CD4-positive, alpha-beta memory T cell (primary cell): ENCODE measurements at regions not wholly inside any gene's neighbourhood (a gene's known extent, or its start where the extent isn't known, plus 50 kb on each side); places are given as distances from the start of the nearest gene placed in this dataset.

Experiments
- CTCF ChIA-PET: fragments of 350-600 bp; sonication (Branson Sonifier 250); formaldehyde crosslinking; loops from one replicate; lab custom pipeline; 2021; ENCODE audit warnings: inconsistent platforms; ENCODE audit not compliant: partially characterized antibody; lab: Charles Lee
- POLR2A ChIA-PET: fragments of 350-600 bp; sonication (Branson Sonifier 250); formaldehyde crosslinking; loops from one replicate; lab custom pipeline; 2021; ENCODE audit not compliant: partially characterized antibody; lab: Charles Lee
- DNase-seq, 5 donors: peaks; one replicate each; pipeline versions ENCODE4 v3.0.0 to v3.0.0-alpha.2; 2020 to 2022; ENCODE audit warnings: mixed read lengths in 1 of 5
- H3K27ac ChIP-seq: one replicate; pipeline ENCODE4 v1.7.0; 2013; ENCODE audit warnings: low read depth, low read length
- H3K27me3 ChIP-seq: 2 replicates; pipeline ENCODE4 v1.7.0; 2013; ENCODE audit warnings: mild to moderate bottlenecking, low read length, moderate library complexity; ENCODE audit not compliant: insufficient read depth
- H3K36me3 ChIP-seq: 2 replicates; pipeline ENCODE4 v1.7.0; 2013; ENCODE audit warnings: mild to moderate bottlenecking, low read length, moderate library complexity; ENCODE audit not compliant: insufficient read depth
- H3K4me1 ChIP-seq: 2 replicates; pipeline ENCODE4 v1.7.0; 2013; ENCODE audit warnings: mild to moderate bottlenecking, low read length, moderate library complexity; ENCODE audit not compliant: insufficient read depth
- H3K4me3 ChIP-seq, 2 donors: one replicate each; pipeline ENCODE4 v1.7.0; 2013; ENCODE audit warnings: low read length in 2 of 2, mild to moderate bottlenecking in 1 of 2
- H3K9me3 ChIP-seq, 2 donors: one replicate each; pipeline ENCODE4 v1.7.0; 2013; ENCODE audit warnings: low read length in 2 of 2, control low read depth in 1 of 2; ENCODE audit not compliant: control insufficient read depth in 1 of 2
- H3K27ac Mint-ChIP-seq, 7 donors: one replicate each; pipeline ENCODE4 v1.8.0; 2020 to 2021; ENCODE audit warnings: mixed read lengths in 7 of 7, mild to moderate bottlenecking in 6 of 7, inconsistent platforms in 3 of 7, moderate library complexity in 3 of 7
- H3K27me3 Mint-ChIP-seq, 2 donors: one replicate each; pipeline ENCODE4 v1.8.0; 2020 to 2021; ENCODE audit warnings: mixed read lengths in 2 of 2
- H3K36me3 Mint-ChIP-seq, 2 donors: one replicate each; pipeline ENCODE4 v1.8.0; 2020 to 2021; ENCODE audit warnings: mixed read lengths in 2 of 2, inconsistent platforms in 1 of 2, mild to moderate bottlenecking in 1 of 2
- H3K4me1 Mint-ChIP-seq, 4 donors: one replicate each; pipeline ENCODE4 v1.8.0; 2020 to 2021; ENCODE audit warnings: mixed read lengths in 4 of 4, mild to moderate bottlenecking in 1 of 4
- H3K4me3 Mint-ChIP-seq, 8 donors: one replicate each; pipeline ENCODE4 v1.8.0; 2020 to 2021; ENCODE audit warnings: mixed read lengths in 8 of 8, mild to moderate bottlenecking in 7 of 8, moderate library complexity in 6 of 8, inconsistent platforms in 3 of 8
- H3K9me3 Mint-ChIP-seq, 8 donors: one replicate each; pipeline ENCODE4 v1.8.0; 2020 to 2021; ENCODE audit warnings: mixed read lengths in 8 of 8, mild to moderate bottlenecking in 5 of 8, inconsistent platforms in 3 of 8, moderate library complexity in 1 of 8
- intact Hi-C: fragments of 100-400 bp; cut with micrococcal nuclease; formaldehyde crosslinking; loops from one replicate; pipeline ENCODE4 v1.15.1; 2023

- Histone ChIP-seq H3K36me3 (no peaks in the 10 kb centered on the region), H3K9me3 (no peaks in the 10 kb centered on the region), H3K27ac (no peak overlapping the region), H3K27me3 (no peaks in the 10 kb centered on the region), H3K4me1 (no peaks in the 10 kb centered on the region), H3K4me3 (no peak overlapping the region)
- peaks cover 0 to 2% of the 10 kb centered on the region in 2 donors for H3K27me3 Mint-ChIP-seq
- ChIA-PET POLR2A (no interaction called here), CTCF (no interaction called here)
- no peaks in the 10 kb centered on the region for H3K36me3 Mint-ChIP-seq
- H3K27ac Mint-ChIP-seq, result no peak overlapping the region
- intact Hi-C loops, result no loop called here
- no peaks in the 10 kb centered on the region for H3K4me1 Mint-ChIP-seq
- no peak overlapping the region for H3K4me3 Mint-ChIP-seq
- peaks cover 0 to 8% (median 1%) of the 10 kb centered on the region in 8 donors for H3K9me3 Mint-ChIP-seq
- DNase-seq, result no peak
Measured at GRCh38 chr4:155010376-155010775, 198.1 kb upstream of the NPY2R start.

DNA sequence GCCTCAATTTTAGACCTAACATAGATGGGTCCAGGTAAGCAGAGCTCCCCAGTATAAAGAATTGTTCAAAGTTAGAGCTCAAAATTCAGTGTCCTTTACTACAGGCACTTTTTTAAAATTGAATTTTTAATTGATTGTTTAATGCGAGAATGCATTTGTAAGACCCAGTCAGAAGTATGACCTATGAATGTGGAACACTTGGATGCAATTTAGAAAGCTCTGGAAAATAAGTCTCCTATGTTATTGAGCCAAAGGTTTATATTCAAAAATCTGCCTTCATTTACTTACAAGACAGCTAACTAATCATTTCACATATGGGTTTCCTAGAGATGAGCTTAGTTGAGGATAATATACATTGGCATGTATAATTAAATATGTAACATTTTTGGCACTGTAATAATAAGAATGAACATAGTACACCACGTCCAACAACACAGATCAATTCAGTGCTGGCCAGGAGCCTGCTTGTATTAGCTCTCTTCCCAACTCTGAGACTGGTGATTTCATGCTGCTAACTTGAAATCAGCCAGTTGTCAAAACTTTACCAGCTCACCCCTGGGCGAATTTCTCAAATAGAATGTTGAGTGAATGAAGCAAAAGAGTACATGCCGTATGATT lies 197.2 kb upstream of the NPY2R start:
- POLR2A ChIA-PET, result no interaction called here

DNA sequence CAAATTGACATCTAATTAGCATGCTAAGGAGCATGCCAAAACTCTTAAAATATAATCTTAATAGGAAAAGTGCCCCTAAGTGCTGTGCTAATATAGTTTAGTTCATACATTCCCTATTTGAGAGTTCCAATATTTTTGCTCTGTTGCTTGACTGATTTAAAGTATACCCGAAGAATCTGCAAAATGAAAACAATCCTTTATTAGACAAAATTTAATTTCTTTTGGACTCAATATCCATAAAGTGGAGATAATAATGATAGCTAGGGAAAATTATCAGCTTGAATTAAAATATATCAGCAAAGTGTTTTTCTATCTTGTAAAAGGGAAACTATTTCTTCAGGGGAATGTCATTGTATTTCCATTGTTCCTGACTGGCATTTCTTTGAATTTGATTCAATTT lies 196.0 kb upstream of the NPY2R start:
- Histone ChIP-seq H3K4me1 (no peaks in the 10 kb centered on the region), H3K4me3 (no peak overlapping the region), H3K36me3 (no peaks in the 10 kb centered on the region), H3K9me3 (no peaks in the 10 kb centered on the region), H3K27me3 (no peaks in the 10 kb centered on the region), H3K27ac (no peak overlapping the region)
- no peak for DNase-seq
- H3K4me1 Mint-ChIP-seq, result no peaks in the 10 kb centered on the region
- POLR2A ChIA-PET, result no interaction called here
- no peaks in the 10 kb centered on the region for H3K36me3 Mint-ChIP-seq
- intact Hi-C loops, result no loop called here
- peaks cover 0 to 8% (median 1%) of the 10 kb centered on the region in 8 donors for H3K9me3 Mint-ChIP-seq
- H3K4me3 Mint-ChIP-seq, result no peak overlapping the region
- H3K27me3 Mint-ChIP-seq, result peaks cover 0 to 2% of the 10 kb centered on the region in 2 donors
- no peak overlapping the region for H3K27ac Mint-ChIP-seq
- CTCF ChIA-PET, result no interaction called here

More for the DNA sequence above, 197.2 kb upstream of the NPY2R start:
- no peak overlapping the region for H3K4me3 Mint-ChIP-seq
- H3K27me3 Mint-ChIP-seq, result peaks cover 0 to 2% of the 10 kb centered on the region in 2 donors
- no peaks in the 10 kb centered on the region for H3K36me3 ChIP-seq
- no peak overlapping the region for H3K4me3 ChIP-seq
- peaks cover 0 to 8% (median 1%) of the 10 kb centered on the region in 8 donors for H3K9me3 Mint-ChIP-seq
- H3K27ac ChIP-seq, result no peak overlapping the region
- H3K36me3 Mint-ChIP-seq, result no peaks in the 10 kb centered on the region
- no peak for DNase-seq
- intact Hi-C loops, result no loop called here
- H3K27ac Mint-ChIP-seq, result no peak overlapping the region
- no peaks in the 10 kb centered on the region for H3K4me1 ChIP-seq
- no peaks in the 10 kb centered on the region for H3K4me1 Mint-ChIP-seq
- H3K27me3 ChIP-seq, result no peaks in the 10 kb centered on the region
- CTCF ChIA-PET, result no interaction called here
- no peaks in the 10 kb centered on the region for H3K9me3 ChIP-seq

DNA sequence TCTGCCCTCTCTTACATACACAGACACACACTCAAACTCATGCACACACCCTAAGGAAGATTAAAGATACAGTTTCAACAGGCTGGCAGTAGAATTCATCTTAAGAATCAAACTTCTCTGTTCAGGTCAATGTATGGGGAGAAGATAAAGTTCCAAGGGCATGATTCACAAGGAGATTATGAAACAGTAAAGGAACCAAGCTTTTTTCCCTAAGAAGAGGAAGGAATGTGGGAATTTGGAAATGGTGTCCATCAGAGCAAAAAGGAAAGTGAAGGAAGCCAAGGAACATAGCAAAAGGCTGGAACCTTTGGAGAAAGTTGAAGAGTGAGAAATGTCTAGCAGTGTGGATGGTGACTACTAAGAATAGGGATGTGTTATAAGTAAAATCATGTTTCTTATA lies 191.0 kb upstream of the NPY2R start:
- intact Hi-C loops, result no loop called here
- DNase-seq, result no peak
- H3K27me3 ChIP-seq, result no peaks in the 10 kb centered on the region
- POLR2A ChIA-PET, result no interaction called here
- CTCF ChIA-PET, result no interaction called here
- H3K36me3 ChIP-seq, result no peaks in the 10 kb centered on the region
- no peak overlapping the region for H3K4me3 Mint-ChIP-seq
- H3K9me3 Mint-ChIP-seq, result peaks cover 0 to 8% (median 0%) of the 10 kb centered on the region in 8 donors
- no peaks in the 10 kb centered on the region for H3K36me3 Mint-ChIP-seq
- no peaks in the 10 kb centered on the region for H3K4me1 Mint-ChIP-seq
- no peaks in the 10 kb centered on the region for H3K4me1 ChIP-seq
- H3K4me3 ChIP-seq, result no peak overlapping the region
- peaks cover 0 to 2% of the 10 kb centered on the region in 2 donors for H3K27me3 Mint-ChIP-seq
- no peaks in the 10 kb centered on the region for H3K9me3 ChIP-seq
- H3K27ac Mint-ChIP-seq, result no peak overlapping the region
- H3K27ac ChIP-seq, result no peak overlapping the region

DNA sequence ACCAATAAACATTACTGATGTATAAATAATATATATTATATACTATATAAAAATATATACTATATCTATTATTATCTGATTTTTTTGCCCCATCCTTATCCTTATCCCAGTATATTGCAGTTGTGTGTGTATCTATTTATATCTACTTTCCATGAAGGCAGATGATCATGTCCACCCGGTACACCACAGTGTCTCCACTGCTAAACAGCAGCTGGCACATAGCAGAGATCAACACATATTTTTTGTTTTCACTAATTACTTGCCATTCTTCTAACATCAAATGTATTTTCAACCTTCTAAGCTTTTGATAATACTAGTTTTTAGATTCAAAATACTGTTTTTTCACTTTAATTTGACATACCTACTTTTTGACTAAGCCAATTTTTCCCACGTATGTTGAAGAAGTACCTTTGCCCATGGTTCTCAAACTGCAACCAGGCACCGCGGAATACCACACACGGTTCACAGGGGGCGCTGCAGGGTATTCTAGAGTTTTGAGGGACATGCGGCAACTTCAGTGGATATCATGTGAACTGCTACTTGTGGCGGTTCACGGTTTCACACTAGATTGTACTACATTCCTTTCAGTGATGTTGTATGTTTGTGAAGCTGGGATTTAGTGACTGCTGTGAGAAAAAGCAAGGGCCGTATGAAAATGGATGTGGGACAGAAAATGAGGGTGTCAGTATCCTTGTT lies 182.5 kb upstream of the NPY2R start:
- H3K4me3 Mint-ChIP-seq, result no peak overlapping the region
- H3K27me3 Mint-ChIP-seq, result peaks cover 0 to 4% of the 10 kb centered on the region in 2 donors
- peaks cover 0 to 4% (median 0%) of the 10 kb centered on the region in 4 donors for H3K4me1 Mint-ChIP-seq
- no peaks in the 10 kb centered on the region for H3K36me3 Mint-ChIP-seq
- no peak overlapping the region for H3K27ac Mint-ChIP-seq
- H3K27ac ChIP-seq, result no peak overlapping the region
- DNase-seq, result no peak
- POLR2A ChIA-PET, result no interaction called here
- H3K9me3 Mint-ChIP-seq, result peaks cover 0 to 2% (median 0%) of the 10 kb centered on the region in 8 donors
- H3K9me3 ChIP-seq, result no peaks in the 10 kb centered on the region
- H3K27me3 ChIP-seq, result no peaks in the 10 kb centered on the region
- intact Hi-C loops, result no loop called here
- no peaks in the 10 kb centered on the region for H3K36me3 ChIP-seq
- H3K4me3 ChIP-seq, result no peak overlapping the region
- CTCF ChIA-PET, result no interaction called here
- no peaks in the 10 kb centered on the region for H3K4me1 ChIP-seq

DNA sequence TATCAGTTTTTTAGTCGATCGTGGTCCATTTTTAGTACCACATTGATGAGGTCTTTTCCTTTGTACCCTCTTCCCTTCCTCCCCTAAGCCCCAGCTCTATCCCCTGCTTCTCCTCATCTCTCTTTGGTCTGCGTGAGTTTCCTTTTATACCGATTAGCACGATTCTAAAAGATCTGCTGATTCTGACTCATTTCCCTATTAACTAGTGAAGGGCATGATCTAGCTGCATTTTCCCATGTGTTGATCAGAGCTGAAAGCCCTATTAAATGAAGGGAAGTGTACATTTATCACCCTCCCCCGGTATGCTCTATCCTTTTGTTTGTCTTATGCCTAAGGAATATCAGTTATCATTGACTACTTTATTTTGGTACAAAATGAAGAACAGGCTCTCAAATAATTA lies 181.7 kb upstream of the NPY2R start:
- H3K4me1 Mint-ChIP-seq, result peaks cover 0 to 4% (median 0%) of the 10 kb centered on the region in 4 donors
- peaks cover 0 to 2% (median 0%) of the 10 kb centered on the region in 8 donors for H3K9me3 Mint-ChIP-seq
- H3K27me3 ChIP-seq, result no peaks in the 10 kb centered on the region
- H3K27ac ChIP-seq, result no peak overlapping the region
- H3K27me3 Mint-ChIP-seq, result peaks cover 0 to 4% of the 10 kb centered on the region in 2 donors
- no peaks in the 10 kb centered on the region for H3K36me3 Mint-ChIP-seq
- H3K27ac Mint-ChIP-seq, result no peak overlapping the region
- ChIA-PET CTCF (no interaction called here), POLR2A (no interaction called here)
- no peaks in the 10 kb centered on the region for H3K36me3 ChIP-seq
- H3K4me1 ChIP-seq, result no peaks in the 10 kb centered on the region
- H3K4me3 ChIP-seq, result no peak overlapping the region
- no peak for DNase-seq
- H3K4me3 Mint-ChIP-seq, result no peak overlapping the region
- H3K9me3 ChIP-seq, result no peaks in the 10 kb centered on the region
- intact Hi-C loops, result no loop called here

DNA sequence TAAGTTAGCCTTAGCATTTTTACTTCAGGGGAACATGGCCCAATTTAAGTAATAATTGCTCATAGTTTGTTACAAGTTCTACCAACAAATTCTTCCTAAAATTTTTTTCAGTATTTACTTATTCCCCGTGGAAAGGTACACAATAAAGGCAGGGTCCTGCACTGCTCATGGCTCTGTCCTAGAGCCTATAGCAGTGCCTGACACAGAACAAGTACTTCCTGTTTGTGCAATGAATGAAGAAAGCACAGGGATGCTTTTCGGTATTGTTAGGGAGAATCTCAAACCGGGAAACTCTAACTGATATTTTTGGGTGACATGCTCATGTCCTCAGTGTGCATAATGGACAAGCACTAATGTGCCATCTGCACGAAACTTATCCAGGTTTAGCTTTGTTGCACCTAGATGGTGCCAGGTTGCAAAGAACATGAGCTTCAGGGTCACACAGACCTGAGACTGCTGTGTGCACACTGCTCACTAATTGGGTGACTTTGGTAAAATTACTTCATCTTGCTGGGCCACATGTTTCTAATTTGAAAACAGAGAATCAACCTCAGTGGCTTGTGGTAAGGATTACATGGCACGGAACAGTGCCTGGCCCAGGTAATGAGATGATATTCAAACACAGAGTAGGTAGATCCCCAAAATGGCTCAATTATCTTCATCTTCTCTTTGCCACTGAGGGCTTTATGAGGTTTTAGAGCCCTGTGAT lies 175.8 kb upstream of the NPY2R start:
- Histone ChIP-seq H3K4me3 (no peak overlapping the region), H3K36me3 (no peaks in the 10 kb centered on the region), H3K9me3 (no peaks in the 10 kb centered on the region), H3K4me1 (no peaks in the 10 kb centered on the region), H3K27ac (no peak overlapping the region), H3K27me3 (no peaks in the 10 kb centered on the region)
- no peak overlapping the region for H3K4me3 Mint-ChIP-seq
- H3K4me1 Mint-ChIP-seq, result no peaks in the 10 kb centered on the region
- ChIA-PET CTCF (no interaction called here), POLR2A (no interaction called here)
- H3K27ac Mint-ChIP-seq, result no peak overlapping the region
- intact Hi-C loops, result no loop called here
- peaks cover 0 to 4% of the 10 kb centered on the region in 2 donors for H3K27me3 Mint-ChIP-seq
- no peaks in the 10 kb centered on the region for H3K36me3 Mint-ChIP-seq
- no peak for DNase-seq
- H3K9me3 Mint-ChIP-seq, result peaks cover 0 to 1% (median 0%) of the 10 kb centered on the region in 8 donors
